Testis (tissue), 2 donors: ENCODE measurements at regions not wholly inside any gene's neighbourhood (a gene's known extent, or its start where the extent isn't known, plus 50 kb on each side); places are given as distances from the start of the nearest gene placed in this dataset.

Experiments used
- CTCF ChIP-seq, 3 experiments: fragments of 450-650 bp in 2 of 3; fragments of 200-600 bp in 1 of 3; sonication (generic) in 1 of 3; IDR thresholded peaks; one replicate each; pipeline ENCODE4 v1.5.1; 2016 to 2019; ENCODE audit warnings: antibody characterized with exemption in 3 of 3, mild to moderate bottlenecking in 2 of 3, moderate library complexity in 1 of 3
- POLR2A ChIP-seq: fragments of 450-650 bp; IDR thresholded peaks from one replicate; pipeline ENCODE4 v1.6.1; 2017; ENCODE audit warnings: antibody characterized with exemption, mild to moderate bottlenecking, moderate library complexity

- TF ChIP-seq CTCF (IDR thresholded peaks at IDR 0.05) (no peak), POLR2A (no peak)
These were observed 125.3 kb downstream of the CCNG2 start for GRCh38 chr4:77282305-77282704.
